GM19372 (cell line): ENCODE measurements at regions not wholly inside any gene's neighbourhood (a gene's known extent, or its start where the extent isn't known, plus 50 kb on each side); places are given as distances from the start of the nearest gene placed in this dataset.

Experiments
- ATAC-seq: cut with Tn5 transposase; IDR thresholded peaks from one replicate; pipeline ENCODE4 v1.9.1; 2021; ENCODE audit warnings: mild to moderate bottlenecking, low read depth, moderate library complexity; ENCODE audit not compliant: unreplicated experiment

- ATAC-seq, result no peak
These were observed 132.2 kb upstream of the INHBA start for GRCh38 chr7:41834805-41835694.

DNA sequence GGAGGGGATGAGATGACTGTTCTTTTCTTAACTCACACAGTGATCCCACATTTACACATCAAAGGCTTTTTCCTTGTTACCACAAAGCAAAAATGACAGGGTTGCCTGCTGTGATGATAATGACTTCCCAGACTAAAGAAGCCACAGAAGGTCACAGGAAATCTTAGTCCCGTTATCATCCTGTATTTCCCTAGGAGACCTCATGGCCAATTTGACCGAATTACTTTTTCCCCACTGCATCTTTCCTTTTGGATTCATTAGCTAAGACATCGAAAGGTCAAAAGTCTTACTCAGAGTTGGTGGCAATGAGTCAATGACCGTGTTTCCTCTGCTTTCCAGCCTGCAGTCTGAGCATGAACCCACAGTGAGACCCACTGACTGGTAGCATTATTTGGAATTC, 130.1 kb upstream of the INHBA start:
- ATAC-seq, result no peak

GRCh38 chr7:41830271-41830670, 127.4 kb upstream of the INHBA start:
- no peak for ATAC-seq

DNA sequence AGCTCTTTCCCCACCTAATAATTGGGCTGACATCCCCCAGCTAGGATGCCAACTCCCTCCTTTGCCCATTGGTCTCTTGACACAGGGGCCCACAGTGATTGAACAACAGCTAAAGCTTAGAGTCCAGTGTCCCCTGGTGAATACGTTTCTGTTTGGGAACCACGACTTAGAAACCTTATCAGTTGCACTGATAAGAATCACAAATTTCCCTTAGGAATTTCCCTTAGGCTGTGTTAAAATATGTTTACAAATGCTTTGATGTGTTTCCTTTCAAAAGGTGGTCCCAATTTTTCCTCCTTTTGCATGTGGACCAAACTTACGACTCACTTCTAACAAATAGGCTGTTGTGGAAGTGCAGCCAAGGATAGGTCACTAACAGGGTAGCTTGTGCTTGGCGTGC, 126.0 kb upstream of the INHBA start:
- no peak for ATAC-seq

DNA sequence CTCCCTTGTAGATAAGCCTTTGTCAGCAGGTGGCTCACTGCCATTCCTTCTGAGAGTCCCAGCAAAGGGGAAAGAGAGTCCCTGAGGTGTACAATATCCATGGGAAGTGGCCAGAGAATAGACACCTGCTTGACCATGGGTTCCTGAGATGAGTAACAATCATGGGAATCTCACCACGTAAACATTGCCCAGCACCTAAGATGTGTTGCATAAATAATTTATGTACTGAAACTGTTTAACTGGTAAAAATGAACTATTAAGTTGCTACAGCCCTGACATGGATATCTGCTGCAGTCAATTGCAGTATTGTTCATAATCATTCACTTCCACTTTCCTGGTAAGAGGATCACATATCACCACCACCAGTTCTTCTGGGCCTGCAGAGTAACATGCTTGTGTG, 123.8 kb upstream of the INHBA start:
- ATAC-seq, result no peak

DNA sequence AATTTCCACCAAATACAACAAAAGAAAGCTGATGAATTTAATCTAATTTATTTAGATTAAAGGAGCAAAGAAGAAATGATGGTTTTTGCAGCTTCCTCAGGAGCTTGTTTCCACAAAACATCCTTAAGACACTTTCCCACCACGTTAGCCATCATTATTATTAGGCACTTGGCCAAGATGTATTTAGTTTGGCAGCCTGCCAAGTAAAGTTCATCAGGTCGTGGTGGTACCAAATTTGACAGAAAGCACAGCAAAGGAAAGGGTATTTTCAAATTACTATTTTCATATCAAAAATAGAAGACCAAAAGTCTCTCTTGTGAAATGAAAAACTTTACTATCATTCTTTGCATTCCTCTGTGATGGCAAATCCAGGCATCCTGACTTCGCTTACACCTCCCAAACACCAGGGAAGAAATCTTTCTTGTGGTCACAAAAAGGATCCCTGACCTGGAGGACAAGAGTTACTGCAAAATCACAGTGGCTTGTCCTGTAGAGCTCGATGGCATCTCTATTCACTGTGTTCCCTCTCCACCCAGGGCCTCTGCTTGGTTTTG, 123.1 kb upstream of the INHBA start:
- no peak for ATAC-seq

DNA sequence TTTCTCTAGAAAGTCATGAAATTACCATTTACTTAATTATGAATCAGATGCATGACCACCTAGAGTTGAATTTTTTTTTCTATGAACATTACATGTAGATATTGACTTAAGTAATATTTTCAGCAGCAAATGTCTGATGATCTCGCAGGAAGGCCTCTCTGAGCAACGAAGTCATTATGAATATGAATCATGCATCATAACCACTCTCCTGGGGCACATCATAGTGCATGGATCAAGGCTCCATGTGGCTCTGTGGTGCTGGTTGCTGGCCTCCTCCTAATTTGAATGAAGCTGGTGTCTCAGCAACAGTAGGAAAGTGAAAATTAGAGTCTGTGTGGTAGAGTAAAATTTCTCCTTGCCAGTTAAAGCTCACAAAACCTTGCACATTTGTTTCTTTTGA, 121.4 kb upstream of the INHBA start:
- no peak for ATAC-seq

DNA sequence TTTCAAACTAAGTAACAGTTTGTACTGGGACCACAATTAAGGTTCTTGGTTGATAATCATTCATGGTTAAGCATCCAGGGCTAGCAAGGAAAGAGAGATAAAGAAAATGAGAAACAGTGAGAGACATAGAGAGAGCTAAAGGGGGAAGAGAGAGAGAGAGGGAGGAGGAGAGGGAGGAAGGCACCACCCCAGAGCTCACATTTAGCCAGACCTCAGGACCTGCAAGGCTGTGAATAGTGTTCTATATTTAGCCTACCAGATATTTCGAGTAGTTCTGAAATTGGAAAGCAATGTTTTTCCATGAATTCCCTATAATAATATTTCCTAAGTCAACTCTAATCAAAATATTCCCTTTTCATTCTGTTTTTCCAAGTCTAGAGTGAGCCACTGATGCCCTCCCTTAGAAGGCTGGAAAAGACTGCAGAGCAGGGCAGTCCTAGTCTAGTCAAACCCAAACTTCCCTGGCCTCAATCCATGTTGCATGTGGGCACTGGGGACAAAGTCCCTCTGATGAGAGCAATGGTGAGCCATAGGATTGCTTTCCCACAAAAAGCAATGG, 119.4 kb upstream of the INHBA start:
- ATAC-seq, result no peak

DNA sequence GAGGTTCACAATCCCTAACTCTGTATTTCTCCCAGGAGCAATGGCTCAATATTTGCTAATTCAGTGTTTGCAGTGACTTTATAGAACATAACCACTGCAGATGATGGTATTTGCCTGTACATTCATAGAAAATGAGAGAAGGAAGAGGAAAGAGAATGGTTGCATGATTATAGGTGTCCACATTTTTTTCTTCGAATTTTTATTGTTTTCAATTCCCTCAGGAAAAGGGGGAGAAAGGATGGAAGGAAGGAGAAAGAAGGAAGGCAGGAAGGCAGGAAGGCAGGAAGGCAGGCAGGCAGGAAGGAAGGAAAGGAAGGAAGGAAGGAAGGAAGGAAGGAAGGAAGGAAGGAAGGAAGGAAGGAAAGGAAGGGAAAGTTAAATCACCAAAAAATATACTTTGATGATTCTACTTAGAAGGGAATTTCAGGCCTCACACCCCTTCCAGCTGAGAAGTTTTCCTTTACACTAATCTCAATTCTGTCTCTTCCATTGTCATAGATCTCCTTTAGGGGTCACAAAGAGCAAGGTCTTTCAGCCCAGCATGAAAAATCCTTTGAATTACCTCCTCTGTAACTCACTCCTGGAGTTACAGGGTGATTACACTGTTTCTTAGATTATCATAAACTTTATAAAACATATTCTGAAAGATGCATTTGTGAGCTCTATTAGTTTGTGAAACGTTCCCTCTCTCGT, 118.8 kb upstream of the INHBA start:
- no peak for ATAC-seq

GRCh38 chr7:41820111-41820671, 117.3 kb upstream of the INHBA start:
- ATAC-seq, result no peak

DNA sequence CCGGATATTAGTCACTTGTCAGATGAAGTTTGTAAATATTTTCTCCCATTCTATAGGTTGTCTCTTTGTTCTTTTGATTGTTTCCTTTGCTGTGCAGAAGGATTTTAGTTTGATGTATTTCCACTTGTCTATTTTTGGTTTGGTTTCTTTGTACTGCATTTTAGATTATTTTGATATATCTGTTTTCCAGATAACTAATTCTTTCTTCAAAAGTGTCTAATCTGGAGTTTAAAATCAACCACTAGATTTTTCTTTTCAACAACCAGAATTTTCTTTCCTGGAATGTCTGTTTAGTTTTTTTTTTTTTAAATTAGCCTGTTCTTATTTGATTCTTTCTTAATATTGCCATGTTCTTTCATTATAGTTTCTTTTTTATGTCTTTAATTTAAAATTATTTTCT, 116.8 kb upstream of the INHBA start:
- ATAC-seq, result no peak

DNA sequence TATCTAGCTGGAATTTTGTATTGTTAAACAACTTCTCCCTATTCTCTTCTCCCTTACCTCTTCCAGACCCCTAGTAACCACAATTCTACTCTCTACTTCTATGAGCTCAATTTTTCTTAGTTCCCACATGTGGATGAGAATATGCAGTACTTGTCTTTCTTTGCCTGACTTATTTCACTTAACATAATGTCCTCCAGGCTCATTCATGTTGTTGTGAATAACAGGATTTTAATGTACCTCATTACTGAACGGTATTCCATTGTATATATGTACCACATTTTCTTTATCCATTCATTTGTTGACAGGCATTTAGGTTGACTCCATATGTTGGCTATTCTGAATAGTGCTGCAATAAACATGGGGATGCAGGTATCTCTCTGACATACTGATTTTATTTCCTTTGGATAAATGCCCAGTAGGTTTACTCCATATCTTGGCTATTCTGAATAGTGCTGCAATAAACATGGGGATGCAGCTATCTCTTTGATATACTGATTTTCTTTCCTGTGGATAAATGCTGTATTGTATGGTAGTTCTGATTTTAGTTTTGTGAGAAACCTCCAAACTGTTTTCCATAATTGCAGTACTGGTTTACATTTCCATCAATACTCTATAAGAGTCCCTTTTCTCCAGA, 116.0 kb upstream of the INHBA start:
- no peak for ATAC-seq

- peak; percentile 61 for ATAC-seq
These were observed 114.5 kb upstream of the INHBA start for GRCh38 chr7:41817386-41817785.

GRCh38 chr7:41816111-41816510, 113.2 kb upstream of the INHBA start:
- no peak for ATAC-seq

DNA sequence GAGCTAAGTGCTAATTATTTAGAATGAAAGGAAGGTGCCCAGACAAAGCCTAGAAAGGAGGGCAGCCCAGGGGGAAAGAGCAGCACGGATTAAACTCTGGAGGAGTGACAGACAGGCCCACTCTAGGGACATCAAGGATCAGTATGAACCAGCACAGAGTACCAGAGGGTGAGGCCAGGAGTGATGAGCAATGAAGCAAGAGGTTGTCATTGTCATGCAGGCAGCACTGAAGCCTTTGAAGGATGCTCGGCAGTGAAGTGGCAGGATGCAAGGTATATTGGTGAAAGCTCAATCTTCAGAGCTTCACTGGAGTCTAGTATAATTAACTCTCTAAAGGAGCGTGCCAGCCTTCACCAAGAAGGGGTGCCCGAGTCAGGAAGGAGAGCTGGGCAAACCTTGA, 112.0 kb upstream of the INHBA start:
- no peak for ATAC-seq

DNA sequence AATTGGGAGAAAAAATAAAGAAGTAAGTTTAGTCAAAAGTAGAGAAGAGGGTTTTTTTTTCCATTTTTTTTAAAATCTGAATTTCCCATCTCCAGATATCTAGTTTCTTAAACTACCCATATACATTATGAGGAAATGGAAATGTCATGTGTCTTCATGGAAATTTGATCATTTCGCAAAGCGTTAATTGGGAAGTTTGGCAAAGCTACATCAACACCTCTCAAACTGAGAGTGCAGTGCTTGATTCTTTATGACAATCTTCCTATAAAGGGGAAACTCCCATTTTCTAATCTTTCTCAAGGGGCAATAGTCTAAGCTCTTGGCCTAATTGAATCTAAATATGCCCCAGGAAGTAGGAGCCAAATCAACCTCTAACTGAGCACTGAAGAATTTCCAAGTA, 110.4 kb upstream of the INHBA start:
- no peak for ATAC-seq

- no peak for ATAC-seq
These were observed 109.1 kb upstream of the INHBA start for GRCh38 chr7:41811941-41812340.

DNA sequence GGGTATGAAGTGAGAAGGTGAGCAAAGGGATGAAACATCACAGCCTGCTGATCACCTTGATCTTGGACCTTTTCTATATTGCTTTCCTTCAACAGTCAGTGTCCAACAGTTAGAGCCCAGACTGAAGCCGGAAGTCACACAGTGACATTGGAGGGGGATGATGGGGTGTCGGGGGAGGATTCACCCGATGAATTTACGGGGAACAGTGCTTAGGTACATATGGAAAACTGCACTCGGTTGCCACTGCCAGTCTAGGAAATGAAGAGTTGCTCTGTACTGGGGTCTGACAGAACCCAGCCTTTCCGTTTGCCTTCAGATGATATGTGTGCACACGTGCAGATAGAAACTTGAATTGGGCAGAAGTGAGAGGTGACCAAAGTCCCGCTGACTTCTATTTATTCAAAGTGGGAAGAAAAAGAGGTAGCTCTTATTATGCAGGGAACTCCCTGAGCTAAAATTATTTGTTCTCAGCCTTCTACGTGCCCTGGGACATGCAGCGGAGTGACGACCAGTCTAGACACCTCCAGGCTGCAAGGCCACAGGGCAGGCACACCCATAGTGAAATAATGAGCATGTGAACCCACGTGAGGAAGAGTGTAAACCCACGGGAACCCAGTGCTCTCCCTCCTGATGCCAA, 107.2 kb upstream of the INHBA start:
- peak; percentile 82 for ATAC-seq

GRCh38 chr7:41809529-41809939, 106.6 kb upstream of the INHBA start:
- ATAC-seq, result no peak

DNA sequence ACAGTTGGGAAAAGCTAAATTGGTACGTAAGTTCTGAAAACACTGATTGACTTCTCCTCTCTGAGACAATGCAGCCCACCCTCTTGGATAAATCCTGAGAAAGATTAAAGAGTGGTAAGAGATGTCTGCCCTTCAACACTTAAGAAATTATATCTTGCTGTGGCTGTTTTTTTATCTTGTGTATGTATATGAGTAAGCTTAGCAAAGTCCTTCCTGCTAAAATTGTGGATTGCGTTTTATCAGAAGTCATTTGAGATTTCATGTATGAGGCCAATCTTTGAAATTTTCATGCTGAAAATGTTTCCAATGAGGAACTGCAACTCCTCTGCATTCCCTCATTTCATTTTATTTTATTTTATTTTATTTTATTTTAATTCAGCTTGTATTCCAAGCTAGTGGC, 106.2 kb upstream of the INHBA start:
- ATAC-seq, result no peak
